ENCODE measurements at regions not wholly inside any gene's neighbourhood (a gene's known extent, or its start where the extent isn't known, plus 50 kb on each side); places are given as distances from the start of the nearest gene placed in this dataset.

- no peak for TF ChIP-seq NR3C1 (CRISPR knock-in tag; conservative IDR thresholded peaks at IDR 0.05; ENCODE audit: low read depth)
- no peak for TF ChIP-seq CTCF (IDR thresholded peaks at IDR 0.05)
- TF ChIP-seq, protein P1, sequence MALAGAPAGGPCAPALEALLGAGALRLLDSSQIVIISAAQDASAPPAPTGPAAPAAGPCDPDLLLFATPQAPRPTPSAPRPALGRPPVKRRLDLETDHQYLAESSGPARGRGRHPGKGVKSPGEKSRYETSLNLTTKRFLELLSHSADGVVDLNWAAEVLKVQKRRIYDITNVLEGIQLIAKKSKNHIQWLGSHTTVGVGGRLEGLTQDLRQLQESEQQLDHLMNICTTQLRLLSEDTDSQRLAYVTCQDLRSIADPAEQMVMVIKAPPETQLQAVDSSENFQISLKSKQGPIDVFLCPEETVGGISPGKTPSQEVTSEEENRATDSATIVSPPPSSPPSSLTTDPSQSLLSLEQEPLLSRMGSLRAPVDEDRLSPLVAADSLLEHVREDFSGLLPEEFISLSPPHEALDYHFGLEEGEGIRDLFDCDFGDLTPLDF (CRISPR knock-in tag; IDR thresholded peaks at IDR 0.05): no peak
- no peak for TF ChIP-seq CREB1 (CRISPR knock-in tag; IDR thresholded peaks at IDR 0.05)
- TF ChIP-seq NR1H2 (CRISPR knock-in tag; IDR thresholded peaks at IDR 0.05): no peak
- no peak for TF ChIP-seq CREM (CRISPR knock-in tag; IDR thresholded peaks at IDR 0.05)
- TF ChIP-seq FOXJ3 (CRISPR knock-in tag; IDR thresholded peaks at IDR 0.05; ENCODE audit: borderline replicate concordance): no peak
- no peak for TF ChIP-seq USF2 (CRISPR knock-in tag; IDR thresholded peaks at IDR 0.05)
These were observed 1399.9 kb upstream of the SLC39A10 start for GRCh38 chr2:194257095-194257494.

Measured in WTC11 (cell line).